GM20431 (cell line): ENCODE measurements at regions not wholly inside any gene's neighbourhood (a gene's known extent, or its start where the extent isn't known, plus 50 kb on each side); places are given as distances from the start of the nearest gene placed in this dataset.

Experiments used
- in situ Hi-C: fragments of 300-500 bp; cut with MseI, MboI; formaldehyde crosslinking; loops from one replicate; pipeline ENCODE4 v1.15.0; 2020; ENCODE audit warnings: low sequenced_read_pairs; ENCODE audit not compliant: unreplicated experiment

DNA sequence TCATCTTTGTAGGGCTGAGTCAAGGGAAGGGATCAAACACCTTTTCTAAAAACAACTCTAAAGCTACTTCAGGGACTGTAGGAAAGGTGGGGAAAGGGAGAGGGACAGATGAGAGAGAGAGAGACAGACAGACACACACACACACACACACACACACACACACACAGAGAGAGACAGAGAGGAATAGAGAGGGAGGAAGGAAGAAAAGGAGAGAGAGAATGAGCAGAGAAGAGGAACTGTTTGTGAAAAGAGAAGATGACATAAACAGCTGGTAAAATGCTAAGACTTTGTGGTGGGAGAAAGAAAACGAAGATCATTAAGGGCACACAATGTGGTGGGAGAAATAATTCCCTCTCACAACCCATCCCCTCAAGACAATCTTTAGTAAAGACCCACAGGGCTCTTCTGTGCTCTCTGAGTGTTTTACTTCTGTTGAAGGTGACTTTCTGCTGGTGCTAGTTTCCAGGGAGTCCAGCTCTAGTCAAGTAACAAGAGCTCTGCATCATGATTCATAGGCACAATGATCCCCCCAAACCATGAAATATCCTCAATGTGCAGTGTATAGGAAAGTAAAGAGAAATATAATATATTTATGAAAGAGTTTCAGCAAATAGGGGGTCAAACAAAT is 77.2 kb upstream of the STK17B start:
- in situ Hi-C loops, result no loop called here

DNA sequence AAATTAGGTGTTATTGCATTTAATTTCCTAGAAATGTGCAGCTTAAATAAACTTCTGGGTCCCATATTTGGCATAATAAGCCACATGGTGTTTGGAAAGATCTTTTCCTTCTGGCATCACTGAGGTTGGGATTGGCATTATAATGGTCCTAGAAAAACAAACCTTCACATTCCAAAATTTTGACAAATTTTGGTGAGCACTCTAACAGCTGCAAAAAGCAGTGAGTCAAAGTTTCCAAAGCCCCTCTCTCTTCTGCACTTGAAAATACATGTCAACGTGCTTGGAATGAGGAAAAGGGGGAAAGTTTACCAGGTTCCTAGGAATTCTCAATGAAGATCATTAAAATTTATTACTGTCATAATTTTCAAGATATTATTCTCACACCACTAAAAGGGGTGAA is 77.8 kb upstream of the STK17B start:
- in situ Hi-C loops, result no loop called here

DNA sequence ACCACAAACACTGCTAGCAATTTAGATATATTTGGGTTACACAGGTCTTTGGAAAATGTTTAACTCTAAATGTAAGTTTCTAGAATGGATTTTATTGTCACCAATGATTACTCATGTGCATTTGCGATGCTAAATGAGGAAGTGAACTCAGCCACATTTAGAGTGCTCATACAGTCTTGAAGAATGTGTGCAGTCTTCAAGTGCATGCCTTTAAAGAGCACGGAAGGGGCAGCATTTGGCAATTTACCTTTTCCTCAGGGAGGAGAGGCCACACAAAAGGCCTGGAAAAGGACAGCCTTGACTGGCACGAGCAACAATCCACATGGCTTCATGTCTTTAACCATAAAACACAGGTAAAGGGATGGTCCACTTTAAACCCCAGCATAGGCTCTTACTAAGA is 78.5 kb upstream of the STK17B start:
- in situ Hi-C loops, result no loop called here

DNA sequence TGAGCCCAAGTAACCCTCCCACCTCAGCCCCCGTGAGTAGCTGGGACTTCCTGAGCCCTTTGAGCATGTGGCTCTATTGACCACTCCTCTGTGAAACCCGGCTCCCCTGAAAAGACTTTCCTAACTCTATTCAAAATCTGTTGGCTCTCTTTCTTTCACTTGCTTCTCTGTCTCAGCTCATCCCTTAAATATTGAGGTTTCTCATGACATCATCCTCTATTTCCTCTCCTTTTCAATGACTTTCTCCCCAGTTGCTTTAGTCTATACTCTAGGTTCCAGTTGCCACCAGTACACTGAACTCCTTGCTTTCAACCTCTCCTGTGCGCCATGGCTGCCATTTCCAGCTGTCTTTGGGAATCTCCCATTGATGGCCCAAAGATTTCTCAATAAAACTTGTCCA is 79.8 kb upstream of the STK17B start:
- in situ Hi-C loops, result no loop called here

DNA sequence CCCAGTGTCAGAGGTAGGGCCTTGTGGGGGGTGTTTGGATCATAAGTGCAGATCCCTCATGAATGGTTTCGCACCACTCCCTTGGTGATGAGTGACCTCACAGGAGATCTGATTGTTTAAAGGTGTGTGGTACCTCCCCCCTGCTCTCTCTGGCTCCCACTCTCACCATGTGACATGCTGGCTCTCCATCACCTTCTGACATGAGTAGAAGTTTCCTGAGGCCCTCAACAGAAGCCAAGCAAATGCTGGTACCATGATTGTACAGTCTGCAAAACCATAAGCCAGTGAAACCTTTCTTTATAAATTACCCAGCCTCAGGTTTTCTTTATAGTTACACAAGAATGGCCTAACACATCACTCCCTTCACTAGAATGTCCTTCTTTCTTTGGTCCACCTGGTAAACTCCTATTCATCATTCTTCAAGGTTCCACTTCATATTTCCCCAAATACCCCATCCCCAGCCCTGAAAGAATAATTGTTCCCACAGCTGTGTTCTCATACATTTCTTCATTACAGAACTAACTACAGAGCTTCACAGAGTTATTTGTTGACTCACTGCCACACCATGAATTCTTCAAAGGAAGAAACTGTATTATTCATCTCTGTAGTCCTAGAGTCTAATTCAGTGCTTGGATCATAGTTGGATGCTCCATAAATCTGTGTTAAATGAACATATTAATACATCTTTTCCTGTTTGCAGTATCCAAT is 81.2 kb upstream of the STK17B start:
- in situ Hi-C loops, result no loop called here

DNA sequence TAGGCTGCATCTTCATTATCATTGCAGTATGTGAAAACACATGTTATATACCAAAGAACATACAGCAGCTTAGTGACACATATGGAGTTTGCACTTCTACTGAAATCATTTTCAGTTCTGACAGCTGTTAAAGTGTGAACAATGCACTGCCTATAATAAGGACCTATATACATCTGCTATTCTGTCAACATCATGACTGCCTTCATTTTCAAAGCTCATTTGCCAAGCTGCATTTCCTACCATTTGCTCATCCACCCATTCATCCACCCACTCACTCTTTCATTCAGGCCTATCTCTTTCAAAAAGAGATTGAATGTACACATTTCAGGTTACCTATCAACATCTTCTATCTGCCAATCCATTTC is 81.7 kb upstream of the STK17B start:
- in situ Hi-C loops, result no loop called here

DNA sequence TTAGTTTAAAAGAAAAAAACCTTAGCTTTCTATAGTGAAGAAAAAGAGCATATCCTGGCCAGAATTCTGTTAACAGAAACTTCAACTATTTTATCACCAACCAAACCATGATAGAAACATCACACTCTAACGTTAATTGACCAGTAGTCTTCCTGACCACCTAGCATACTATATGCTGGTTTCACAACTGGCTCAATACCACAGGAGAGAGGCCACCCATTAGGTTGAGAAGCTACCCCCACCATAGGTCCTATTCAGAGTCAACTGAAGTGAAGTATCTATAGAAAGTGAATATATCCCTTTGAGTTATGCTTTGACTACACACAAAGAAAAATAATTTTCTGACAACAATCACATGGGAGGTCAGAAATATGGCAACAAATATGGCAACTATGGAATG is 85.2 kb upstream of the STK17B start:
- in situ Hi-C loops, result no loop called here

DNA sequence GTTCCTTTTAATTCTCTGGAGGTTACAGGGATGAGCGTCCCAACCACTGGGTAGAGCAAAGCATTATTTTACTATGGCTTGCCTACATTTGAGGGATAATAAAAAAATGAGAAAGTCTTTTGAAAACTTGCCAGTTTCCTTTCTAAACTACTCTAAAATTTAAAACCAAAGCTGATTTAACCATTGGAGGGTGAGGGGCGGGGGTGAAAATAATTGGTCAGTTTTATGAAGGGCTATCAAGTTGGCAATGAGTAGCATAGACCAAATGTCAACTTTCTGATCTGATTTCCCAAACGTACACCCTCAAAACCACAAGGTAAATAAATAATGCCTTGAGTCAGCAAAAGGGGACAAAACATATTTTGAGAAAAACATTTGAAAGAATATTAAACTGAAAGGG is 85.7 kb upstream of the STK17B start:
- in situ Hi-C loops, result no loop called here

DNA sequence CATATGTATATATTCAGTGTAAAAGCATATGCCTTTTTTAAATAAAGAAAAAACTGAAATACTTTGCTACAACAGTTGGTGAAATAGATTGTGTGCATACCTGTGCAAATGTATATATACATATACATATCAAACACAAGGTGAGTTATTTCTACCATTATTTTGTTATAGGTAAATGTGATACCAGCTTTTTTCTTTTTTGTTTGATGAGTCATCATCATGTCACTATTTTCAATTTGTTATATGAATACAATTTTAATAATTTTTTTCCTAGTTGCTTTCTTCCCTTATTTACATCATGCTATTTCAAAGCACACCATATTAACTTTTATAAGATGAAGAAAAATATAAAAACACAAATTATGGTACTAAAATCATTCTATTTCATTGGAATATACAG is 87.0 kb upstream of the STK17B start:
- in situ Hi-C loops, result no loop called here

DNA sequence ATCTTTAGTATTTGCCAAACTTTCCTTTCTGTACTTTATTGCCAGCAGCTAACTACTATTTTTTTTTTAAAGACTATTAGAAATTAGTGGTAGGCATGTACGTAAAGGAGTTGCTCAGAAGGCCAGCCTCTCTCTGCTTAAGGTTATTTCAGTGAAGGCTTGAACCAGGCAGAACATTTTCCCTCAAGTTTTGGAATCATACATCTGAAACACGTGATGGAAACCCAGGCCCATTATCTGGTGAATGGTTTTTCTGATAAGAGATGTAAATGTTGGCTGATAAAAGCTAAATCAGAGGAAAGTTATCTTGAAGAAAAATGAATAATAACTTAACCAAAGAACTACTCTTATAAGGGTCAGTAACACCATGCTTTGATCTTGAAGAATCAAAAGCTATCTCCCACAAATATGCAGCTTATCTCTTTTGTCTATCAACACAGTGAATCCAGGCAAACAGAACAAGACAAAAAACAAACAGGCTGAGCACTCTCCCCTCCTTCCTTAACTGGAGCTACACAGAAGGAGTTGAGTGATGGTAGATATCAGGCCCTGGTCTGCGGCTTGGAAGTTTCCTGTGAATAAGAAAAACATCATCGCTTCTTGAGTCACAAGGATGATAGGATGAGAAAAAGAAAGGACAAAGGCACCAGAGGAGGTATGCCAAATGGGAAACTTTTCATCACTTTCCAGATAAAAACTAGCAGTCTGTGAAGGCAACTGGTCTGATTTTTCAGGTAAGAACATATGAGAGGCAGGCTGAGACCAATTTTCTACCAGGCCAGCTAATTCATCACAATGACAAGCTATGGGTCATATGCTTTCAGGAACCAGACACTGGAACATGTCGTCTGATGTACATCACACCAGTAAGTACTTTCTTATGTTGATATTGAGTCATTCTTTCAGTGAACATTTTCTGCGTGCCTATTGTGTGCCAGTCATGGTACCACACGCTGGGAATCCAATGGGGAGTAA is 88.4 kb upstream of the STK17B start:
- in situ Hi-C loops, result no loop called here

DNA sequence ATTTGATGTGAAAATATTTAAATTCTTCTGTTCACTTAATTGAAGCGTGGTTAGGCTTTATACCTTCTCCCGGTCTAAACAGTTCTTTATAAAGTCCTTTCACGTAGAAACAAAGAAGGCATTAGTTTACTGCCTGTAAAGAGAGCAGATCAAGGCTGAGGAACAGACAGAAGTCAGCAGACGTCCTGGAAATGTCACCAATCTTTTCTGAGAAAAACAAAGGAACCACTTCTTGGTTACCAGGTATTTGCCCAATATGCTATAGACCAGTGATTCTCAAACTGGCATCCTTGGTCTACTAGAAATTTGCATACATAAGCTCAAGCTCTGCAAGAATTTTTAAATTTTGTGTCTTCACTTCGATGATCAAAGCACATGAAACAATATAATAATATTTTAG is 89.2 kb upstream of the STK17B start:
- in situ Hi-C loops, result no loop called here

DNA sequence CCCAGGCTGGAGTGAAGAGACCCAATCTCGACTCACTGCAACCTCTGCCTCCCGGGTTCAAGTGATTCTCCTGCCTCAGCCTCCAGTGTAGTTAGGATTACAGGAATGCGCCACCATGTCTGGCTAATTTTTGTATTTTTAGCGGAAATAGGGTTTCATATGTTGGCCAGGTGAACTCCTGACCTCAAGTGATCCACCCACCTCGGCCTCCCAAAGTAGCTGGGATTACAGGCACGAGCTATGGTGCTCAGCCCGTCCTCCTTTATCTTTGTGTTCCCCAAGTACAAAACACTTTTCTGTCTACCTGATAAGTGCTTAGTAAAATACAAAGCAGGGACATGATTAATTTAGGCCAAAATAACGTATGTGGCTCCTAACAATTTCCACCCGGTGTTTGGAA is 91.2 kb upstream of the STK17B start:
- in situ Hi-C loops, result no loop called here

DNA sequence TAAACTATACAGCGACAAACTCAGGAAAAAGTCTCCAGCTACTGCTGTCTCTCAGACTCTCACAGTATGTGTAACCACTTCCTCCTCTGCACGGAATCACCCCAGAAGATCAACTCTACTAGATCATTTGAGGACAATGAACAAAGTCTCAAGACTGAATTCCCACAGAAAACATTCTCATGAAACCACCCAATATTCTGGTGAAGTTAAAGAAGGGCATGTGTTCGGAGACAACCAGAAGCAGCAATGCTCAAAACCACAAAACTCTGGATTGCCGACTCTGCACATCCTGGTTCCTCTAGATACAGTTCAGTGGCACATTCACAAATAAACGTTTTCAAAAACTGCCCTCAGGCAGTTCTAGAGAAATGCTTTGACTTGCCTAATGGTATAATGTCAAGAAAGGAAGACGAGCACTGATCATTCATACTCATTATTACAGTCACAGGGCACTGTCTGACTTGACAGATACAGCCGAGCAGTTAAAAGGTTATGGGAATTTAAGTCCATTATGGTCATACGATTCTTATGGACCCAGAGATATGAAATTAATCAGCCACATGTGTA is 91.9 kb upstream of the STK17B start:
- in situ Hi-C loops, result no loop called here

DNA sequence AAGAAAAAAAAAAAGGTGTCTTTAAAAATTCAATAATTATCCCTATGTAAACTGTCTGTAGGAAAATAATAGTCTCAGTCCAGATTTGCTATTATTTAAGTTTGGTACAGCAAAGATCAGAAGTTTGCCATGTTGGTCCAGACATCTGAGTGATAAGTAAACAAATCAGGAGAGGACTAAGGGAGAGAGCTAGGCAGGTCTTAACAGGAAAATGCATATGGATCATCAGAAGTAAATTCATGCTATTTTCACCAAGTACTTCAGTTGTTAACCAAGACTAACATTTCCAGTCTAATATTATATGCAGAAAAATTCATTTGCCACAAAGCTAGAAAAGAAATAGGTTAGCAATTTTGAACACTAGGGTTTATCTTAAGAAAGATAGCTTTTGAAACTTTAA is 95.0 kb upstream of the STK17B start:
- in situ Hi-C loops, result no loop called here

DNA sequence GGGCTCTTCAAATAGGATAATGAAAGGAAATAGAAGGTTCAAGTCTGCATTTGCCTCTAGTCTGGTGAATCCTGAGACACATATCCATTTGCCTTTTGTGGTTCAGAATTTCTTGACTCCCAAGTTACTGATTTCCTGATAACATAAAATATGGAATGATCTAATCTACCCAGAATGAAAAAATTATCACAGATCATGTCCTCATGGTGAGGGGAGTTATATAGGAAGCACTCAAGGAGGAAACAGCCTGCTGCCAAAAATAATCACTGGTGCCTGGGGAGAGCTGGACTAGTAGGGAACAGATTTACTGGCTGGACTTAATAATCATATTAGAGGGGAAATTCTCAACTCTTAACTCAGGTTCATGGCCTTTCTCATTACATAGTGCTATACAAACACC is 95.5 kb upstream of the STK17B start:
- in situ Hi-C loops, result no loop called here

DNA sequence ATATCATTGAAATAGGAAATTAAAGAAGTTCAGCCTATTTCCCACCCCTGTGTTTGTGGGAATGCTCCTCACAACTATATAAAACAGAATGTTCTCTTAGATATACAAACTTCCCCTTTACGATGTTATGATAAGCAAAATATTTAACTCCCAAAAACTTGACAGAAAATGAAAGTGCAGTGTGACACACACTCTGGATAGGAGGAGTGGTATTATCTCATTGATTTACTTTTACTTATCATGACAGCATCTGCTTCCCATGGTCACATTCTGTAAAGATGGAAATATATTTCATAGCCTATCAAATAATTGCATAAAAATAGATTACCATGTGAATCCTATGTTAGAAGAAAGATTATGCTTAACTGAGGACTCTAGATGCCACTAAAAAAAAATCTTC is 96.6 kb upstream of the STK17B start:
- in situ Hi-C loops, result no loop called here

DNA sequence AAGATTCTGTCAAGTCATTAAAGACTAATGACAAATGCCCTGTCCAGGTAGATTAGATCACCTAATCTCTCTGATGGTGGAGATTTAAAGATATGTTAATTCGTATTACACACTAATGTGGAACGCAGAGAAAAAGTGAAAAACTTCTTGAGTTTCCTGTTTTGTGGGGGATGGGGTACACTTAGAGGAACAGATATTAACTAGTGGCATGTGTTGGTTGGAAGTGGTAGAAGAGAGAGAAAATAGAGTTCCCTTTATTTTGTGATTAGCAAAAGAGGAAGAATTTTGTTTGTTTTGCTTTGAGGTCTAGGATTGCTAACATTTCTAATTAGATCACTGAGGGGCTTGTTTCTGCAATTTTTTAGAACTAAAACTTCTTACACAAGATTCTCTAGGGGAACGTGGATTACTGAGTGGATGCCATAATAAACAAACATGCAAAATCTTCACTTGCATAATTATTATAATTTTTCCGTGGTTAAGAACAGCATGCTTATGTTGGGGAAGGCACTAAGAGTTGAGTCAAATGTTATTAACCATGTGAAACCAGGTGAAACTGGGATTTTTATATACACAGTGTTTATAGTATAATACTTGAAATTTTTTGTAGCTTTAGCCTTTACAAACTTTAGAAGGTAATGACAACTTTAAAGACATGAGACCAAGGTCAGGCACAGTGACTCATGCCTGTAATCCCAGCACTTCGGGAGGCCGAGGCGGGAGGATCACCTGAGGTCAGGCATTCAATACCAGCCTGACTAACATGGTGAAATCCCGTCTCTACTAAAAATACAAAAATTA is 97.4 kb upstream of the STK17B start:
- in situ Hi-C loops, result no loop called here

DNA sequence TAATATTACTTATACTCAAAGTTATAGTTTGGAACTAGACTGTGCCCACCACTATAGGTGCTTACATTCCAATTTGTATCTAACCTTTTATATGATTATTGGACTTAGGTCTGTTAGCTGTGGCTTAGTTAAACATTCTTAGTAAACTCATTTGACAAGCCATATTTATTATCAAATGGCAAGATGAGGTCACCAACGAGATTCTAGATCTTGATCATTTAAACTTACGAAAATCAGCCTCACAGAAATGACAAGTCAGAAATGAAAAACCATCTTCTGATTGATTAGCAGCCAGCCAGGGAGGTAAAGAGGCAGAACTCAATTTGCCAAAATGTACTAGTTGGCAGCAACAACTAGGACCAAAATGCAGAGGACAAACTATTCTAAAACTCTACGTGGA is 100.4 kb upstream of the STK17B start:
- in situ Hi-C loops, result no loop called here

DNA sequence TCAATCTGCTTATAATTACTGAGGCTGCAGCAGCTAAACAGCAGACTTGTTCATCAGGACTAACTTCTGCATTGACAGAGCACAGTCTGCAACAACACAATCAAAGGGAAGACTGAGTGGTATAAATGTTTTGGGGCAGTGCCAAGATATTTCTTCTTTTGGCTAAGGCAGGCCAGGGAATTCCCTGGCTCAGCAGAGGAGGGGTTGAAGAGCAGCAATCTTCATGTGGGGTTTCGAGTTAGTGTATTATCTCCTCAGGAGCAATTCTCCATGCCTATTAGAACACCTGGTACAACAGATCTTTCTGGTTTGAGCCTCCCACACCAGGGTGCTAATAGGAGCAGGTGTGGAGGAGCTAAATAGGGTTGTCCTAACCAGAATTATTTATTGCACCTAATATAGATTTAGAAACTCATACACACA is 103.0 kb upstream of the STK17B start:
- in situ Hi-C loops, result no loop called here
